ENCODE measurements at regions not wholly inside any gene's neighbourhood (a gene's known extent, or its start where the extent isn't known, plus 50 kb on each side); places are given as distances from the start of the nearest gene placed in this dataset.

GRCh38 chr2:18649502-18650135, 60.2 kb upstream of the NT5C1B start:
- Histone ChIP-seq H3K36me3 (ENCODE audit: control insufficient read depth, insufficient read depth, low read length) (no peaks in the 10 kb centered on the region), H3K27me3 (ENCODE audit: control insufficient read depth, insufficient read depth, low read length) (no peaks in the 10 kb centered on the region), H3K4me3 (ENCODE audit: low read depth, low read length) (no peak overlapping the region)
- FAIRE-seq: no peak
- no peak for DNase-seq (ENCODE audit: low read depth)
- TF ChIP-seq, protein P1, sequence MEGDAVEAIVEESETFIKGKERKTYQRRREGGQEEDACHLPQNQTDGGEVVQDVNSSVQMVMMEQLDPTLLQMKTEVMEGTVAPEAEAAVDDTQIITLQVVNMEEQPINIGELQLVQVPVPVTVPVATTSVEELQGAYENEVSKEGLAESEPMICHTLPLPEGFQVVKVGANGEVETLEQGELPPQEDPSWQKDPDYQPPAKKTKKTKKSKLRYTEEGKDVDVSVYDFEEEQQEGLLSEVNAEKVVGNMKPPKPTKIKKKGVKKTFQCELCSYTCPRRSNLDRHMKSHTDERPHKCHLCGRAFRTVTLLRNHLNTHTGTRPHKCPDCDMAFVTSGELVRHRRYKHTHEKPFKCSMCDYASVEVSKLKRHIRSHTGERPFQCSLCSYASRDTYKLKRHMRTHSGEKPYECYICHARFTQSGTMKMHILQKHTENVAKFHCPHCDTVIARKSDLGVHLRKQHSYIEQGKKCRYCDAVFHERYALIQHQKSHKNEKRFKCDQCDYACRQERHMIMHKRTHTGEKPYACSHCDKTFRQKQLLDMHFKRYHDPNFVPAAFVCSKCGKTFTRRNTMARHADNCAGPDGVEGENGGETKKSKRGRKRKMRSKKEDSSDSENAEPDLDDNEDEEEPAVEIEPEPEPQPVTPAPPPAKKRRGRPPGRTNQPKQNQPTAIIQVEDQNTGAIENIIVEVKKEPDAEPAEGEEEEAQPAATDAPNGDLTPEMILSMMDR (IDR thresholded peaks at IDR 0.05; ENCODE audit: insufficient read depth, low read length, severe bottlenecking): no peak

DNA sequence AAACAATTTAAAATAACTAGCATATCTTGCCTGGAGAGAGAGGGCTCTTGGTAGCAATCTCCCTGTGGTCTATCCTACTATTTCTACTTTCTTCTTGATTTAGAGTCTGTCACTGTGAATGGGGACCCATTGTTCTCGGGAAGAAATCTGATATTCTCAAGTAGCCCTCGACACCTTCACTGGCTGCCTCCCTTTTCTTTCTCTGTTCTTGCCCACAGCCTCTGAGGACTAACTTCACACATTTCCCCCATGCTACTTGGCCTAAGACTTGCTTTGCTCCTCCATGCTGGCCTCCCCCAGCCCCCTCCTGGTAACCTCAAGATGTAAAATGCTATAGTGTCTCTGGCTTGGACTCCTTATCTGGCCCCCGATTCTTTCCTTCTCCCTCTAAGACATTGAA, 58.8 kb upstream of the NT5C1B start:
- Histone ChIP-seq H3K27me3 (ENCODE audit: control insufficient read depth, insufficient read depth, low read length) (no peaks in the 10 kb centered on the region), H3K36me3 (ENCODE audit: control insufficient read depth, insufficient read depth, low read length) (no peaks in the 10 kb centered on the region), H3K4me3 (ENCODE audit: low read depth, low read length) (no peak overlapping the region)
- TF ChIP-seq, protein P1 (IDR thresholded peaks at IDR 0.05; ENCODE audit: insufficient read depth, low read length, severe bottlenecking): no peak
- no peak for DNase-seq (ENCODE audit: low read depth)
- FAIRE-seq: no peak

GRCh38 chr2:18647731-18648130, 58.4 kb upstream of the NT5C1B start:
- TF ChIP-seq, protein P1 (IDR thresholded peaks at IDR 0.05; ENCODE audit: insufficient read depth, low read length, severe bottlenecking): no peak
- FAIRE-seq: no peak
- H3K27me3 ChIP-seq (ENCODE audit: control insufficient read depth, insufficient read depth, low read length): no peaks in the 10 kb centered on the region
- H3K36me3 ChIP-seq (ENCODE audit: control insufficient read depth, insufficient read depth, low read length): no peaks in the 10 kb centered on the region
- no peak overlapping the region for H3K4me3 ChIP-seq (ENCODE audit: low read depth, low read length)
- no peak for DNase-seq (ENCODE audit: low read depth)

DNA sequence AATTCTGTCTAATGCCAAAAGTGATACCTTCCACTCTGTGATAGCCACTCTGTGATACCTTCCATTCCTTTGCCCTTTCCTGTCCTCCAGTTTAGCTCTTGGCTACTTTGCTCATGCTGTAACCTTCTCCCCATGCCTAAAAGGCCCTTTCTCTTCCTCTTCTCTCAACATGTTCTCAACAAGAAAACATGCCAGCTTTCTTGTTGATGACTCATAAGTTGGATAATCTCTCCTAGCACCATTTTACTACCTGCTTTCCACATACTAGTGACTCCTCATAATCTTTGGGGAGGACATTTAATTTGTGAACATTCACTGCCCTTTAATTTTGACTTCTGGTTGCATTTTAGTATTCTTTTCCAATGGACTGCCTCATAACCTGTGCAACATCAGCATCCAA, 55.9 kb upstream of the NT5C1B start:
- no peaks in the 10 kb centered on the region for H3K36me3 ChIP-seq (ENCODE audit: control insufficient read depth, insufficient read depth, low read length)
- FAIRE-seq (no peak), DNase-seq (ENCODE audit: low read depth) (peak; percentile 73)
- TF ChIP-seq, protein P1 (IDR thresholded peaks at IDR 0.05; ENCODE audit: insufficient read depth, low read length, severe bottlenecking): no peak
- H3K4me3 ChIP-seq (ENCODE audit: low read depth, low read length): no peak overlapping the region
- no peaks in the 10 kb centered on the region for H3K27me3 ChIP-seq (ENCODE audit: control insufficient read depth, insufficient read depth, low read length)

DNA sequence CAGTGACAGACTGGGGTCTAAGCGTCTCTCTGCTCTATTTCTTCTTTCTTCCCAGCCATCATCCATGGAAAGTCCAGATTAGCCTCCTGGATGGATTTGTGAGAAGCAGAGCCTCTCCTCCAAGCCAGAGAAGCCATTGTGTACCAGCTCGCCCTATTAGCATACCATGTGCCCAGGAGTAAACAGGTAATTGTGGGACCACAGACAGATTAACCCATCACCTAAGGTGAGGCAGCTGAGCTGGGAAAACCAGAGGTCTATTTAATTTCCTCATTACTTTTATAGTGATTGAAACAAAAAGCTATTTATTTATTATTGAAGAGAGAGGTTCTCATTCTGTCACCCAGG, 54.7 kb upstream of the NT5C1B start:
- TF ChIP-seq, protein P1 (IDR thresholded peaks at IDR 0.05; ENCODE audit: insufficient read depth, low read length, severe bottlenecking): no peak
- Histone ChIP-seq H3K27me3 (ENCODE audit: control insufficient read depth, insufficient read depth, low read length) (no peaks in the 10 kb centered on the region), H3K36me3 (ENCODE audit: control insufficient read depth, insufficient read depth, low read length) (no peaks in the 10 kb centered on the region), H3K4me3 (ENCODE audit: low read depth, low read length) (no peak overlapping the region)
- no peak for FAIRE-seq
- DNase-seq (ENCODE audit: low read depth): no peak
